HL-60 (cell line): ENCODE measurements at regions not wholly inside any gene's neighbourhood (a gene's known extent, or its start where the extent isn't known, plus 50 kb on each side); places are given as distances from the start of the nearest gene placed in this dataset.
"Not testable (repeated sequence)": the region's sequence is repeated elsewhere in the genome, so short reads cannot be mapped to it uniquely, and the experiment has no call there.

Source experiments
- DNase-seq, 2 experiments: peaks; one replicate each; pipeline ENCODE4 v3.0.0-alpha.2; 2010 to 2020; ENCODE audit warnings: low read depth in 1 of 2, low spot score in 1 of 2
- H3K27ac ChIP-seq: fragments of 250-450 bp; sonication (Bioruptor Pico); replicated peaks from 2 replicates; pipeline ENCODE4 v1.5.1; 2020; ENCODE audit warnings: mild to moderate bottlenecking, moderate library complexity
- H3K27me3 ChIP-seq: fragments of 250-450 bp; sonication (Bioruptor Pico); 2 replicates; pipeline ENCODE4 v1.5.1; 2021; ENCODE audit warnings: mild to moderate bottlenecking, moderate library complexity; ENCODE audit not compliant: insufficient read depth, poor library complexity, severe bottlenecking
- H3K4me3 ChIP-seq: replicated peaks from 2 replicates; pipeline ENCODE4 v1.5.1; 2011; ENCODE audit warnings: mild to moderate bottlenecking, control low read depth, low read length; ENCODE audit not compliant: insufficient read depth
- CTCF ChIP-seq: IDR thresholded peaks from one replicate; pipeline ENCODE4 v1.5.1; 2011; ENCODE audit warnings: low read length, control low read depth, inconsistent platforms; ENCODE audit not compliant: insufficient read depth
- GABPA ChIP-seq: IDR thresholded peaks from 2 replicates; pipeline ENCODE4 v1.6.1; 2012; ENCODE audit warnings: low read depth
- POLR2AphosphoS5 ChIP-seq: IDR thresholded peaks from 2 replicates; pipeline ENCODE4 v1.6.1; 2012; ENCODE audit warnings: low read depth
- REST ChIP-seq: IDR thresholded peaks from 2 replicates; pipeline ENCODE4 v1.6.1; 2012; ENCODE audit warnings: low read depth; ENCODE audit not compliant: insufficient replicate concordance
- SPI1 ChIP-seq: IDR thresholded peaks from 2 replicates; pipeline ENCODE4 v1.6.1; 2012; ENCODE audit warnings: low read depth, mild to moderate bottlenecking, borderline replicate concordance

- H3K4me3 ChIP-seq, result no peak overlapping the region
- TF ChIP-seq SPI1 (no peak), REST (no peak), GABPA (no peak), CTCF (no peak), POLR2AphosphoS5 (no peak)
- DNase-seq, result no peak
- no peaks in the 10 kb centered on the region for H3K27me3 ChIP-seq
- H3K27ac ChIP-seq, result no peak overlapping the region
Observed at GRCh38 chr13:103466761-103467160, 400.5 kb upstream of the SLC10A2 start.

- H3K4me3 ChIP-seq, H3K27ac ChIP-seq, DNase-seq, H3K27me3 ChIP-seq: not testable (repeated sequence)
Observed at GRCh38 chr13:103460246-103460645, 394.0 kb upstream of the SLC10A2 start.

GRCh38 chr13:103457050-103457449 is 390.8 kb upstream of the SLC10A2 start:
- not testable (repeated sequence) for H3K4me3 ChIP-seq, H3K27ac ChIP-seq, H3K27me3 ChIP-seq, DNase-seq

GRCh38 chr13:103451656-103452055 is 385.4 kb upstream of the SLC10A2 start:
- H3K27ac ChIP-seq, result no peak overlapping the region
- no peak overlapping the region for H3K4me3 ChIP-seq
- DNase-seq, result no peak
- TF ChIP-seq CTCF (no peak), SPI1 (no peak), GABPA (no peak), REST (no peak), POLR2AphosphoS5 (no peak)
- H3K27me3 ChIP-seq, result no peaks in the 10 kb centered on the region

- no peak for DNase-seq
- no peak for TF ChIP-seq POLR2AphosphoS5
- no peak for TF ChIP-seq SPI1
- no peak for TF ChIP-seq GABPA
- TF ChIP-seq REST, result no peak
- no peak for TF ChIP-seq CTCF
- Histone ChIP-seq H3K27me3 (no peaks in the 10 kb centered on the region), H3K4me3 (no peak overlapping the region), H3K27ac (no peak overlapping the region)
Observed at GRCh38 chr13:103443604-103444003, 377.4 kb upstream of the SLC10A2 start.
